ENCODE measurements at regions not wholly inside any gene's neighbourhood (a gene's known extent, or its start where the extent isn't known, plus 50 kb on each side); places are given as distances from the start of the nearest gene placed in this dataset.
"Not testable (repeated sequence)": the region's sequence is repeated elsewhere in the genome, so short reads cannot be mapped to it uniquely, and the experiment has no call there.

DNA sequence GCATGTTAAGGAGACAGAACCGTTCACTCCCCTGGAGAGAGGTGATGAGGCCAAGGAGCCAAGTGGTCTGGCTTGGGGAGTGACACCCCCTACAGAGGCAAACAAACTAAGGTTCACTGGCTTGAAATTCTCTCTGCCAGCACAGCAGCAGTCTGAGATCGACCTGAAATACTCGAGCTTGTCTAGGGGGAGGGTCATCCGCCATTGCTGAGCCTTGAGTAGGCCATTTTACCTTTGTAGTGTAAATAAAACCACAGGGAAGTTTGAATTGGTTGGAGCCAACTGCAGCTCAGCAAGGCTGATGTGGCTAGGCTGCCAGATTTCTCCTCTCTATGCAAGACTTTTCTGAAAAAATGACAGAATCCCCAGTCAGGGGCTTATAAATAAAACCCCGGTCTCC lies 52.9 kb downstream of the CDY2B start:
- not testable (repeated sequence) for H3K79me2 ChIP-seq (ENCODE audit: low read length); H3K9ac ChIP-seq (ENCODE audit: low read length); H3K27ac ChIP-seq (ENCODE audit: low read length); H3K4me1 ChIP-seq (ENCODE audit: low read length); H3K4me2 ChIP-seq (ENCODE audit: low read length); H3K9me3 ChIP-seq (ENCODE audit: insufficient read depth, low read length); H3K4me3 ChIP-seq (ENCODE audit: low read length); H3K27me3 ChIP-seq (ENCODE audit: low read depth, low read length); H3K36me3 ChIP-seq (replicated peaks; ENCODE audit: low read depth, low read length); H2AFZ ChIP-seq (ENCODE audit: low read depth, low read length); H4K20me1 ChIP-seq (ENCODE audit: insufficient read depth, low read length)

DNA sequence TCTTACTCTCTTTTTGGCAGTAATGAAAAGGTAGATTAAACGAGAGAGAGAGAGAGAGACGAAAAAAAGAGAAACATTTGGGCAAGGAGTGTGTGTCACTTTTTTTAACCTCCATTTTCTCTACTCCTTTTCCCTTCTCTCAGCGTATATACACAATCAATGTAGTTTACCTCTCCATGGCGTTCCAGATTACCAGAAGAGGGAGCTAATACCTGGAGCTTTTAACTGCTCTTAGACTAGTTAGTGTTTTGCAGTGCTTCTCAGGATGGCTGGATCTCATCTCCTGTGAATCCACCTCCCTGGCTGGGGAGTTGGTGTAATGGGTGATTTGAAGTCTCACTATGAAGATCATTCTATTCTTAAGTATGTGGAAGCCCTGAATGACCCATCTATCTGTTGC lies 60.3 kb downstream of the CDY2B start:
- not testable (repeated sequence) for H2AFZ ChIP-seq (ENCODE audit: low read depth, low read length); H3K36me3 ChIP-seq (replicated peaks; ENCODE audit: low read depth, low read length); H4K20me1 ChIP-seq (ENCODE audit: insufficient read depth, low read length); H3K79me2 ChIP-seq (ENCODE audit: low read length); H3K9me3 ChIP-seq (ENCODE audit: insufficient read depth, low read length); H3K27ac ChIP-seq (ENCODE audit: low read length); H3K4me1 ChIP-seq (ENCODE audit: low read length); H3K27me3 ChIP-seq (ENCODE audit: low read depth, low read length); H3K4me2 ChIP-seq (ENCODE audit: low read length); H3K9ac ChIP-seq (ENCODE audit: low read length); H3K4me3 ChIP-seq (ENCODE audit: low read length)

DNA sequence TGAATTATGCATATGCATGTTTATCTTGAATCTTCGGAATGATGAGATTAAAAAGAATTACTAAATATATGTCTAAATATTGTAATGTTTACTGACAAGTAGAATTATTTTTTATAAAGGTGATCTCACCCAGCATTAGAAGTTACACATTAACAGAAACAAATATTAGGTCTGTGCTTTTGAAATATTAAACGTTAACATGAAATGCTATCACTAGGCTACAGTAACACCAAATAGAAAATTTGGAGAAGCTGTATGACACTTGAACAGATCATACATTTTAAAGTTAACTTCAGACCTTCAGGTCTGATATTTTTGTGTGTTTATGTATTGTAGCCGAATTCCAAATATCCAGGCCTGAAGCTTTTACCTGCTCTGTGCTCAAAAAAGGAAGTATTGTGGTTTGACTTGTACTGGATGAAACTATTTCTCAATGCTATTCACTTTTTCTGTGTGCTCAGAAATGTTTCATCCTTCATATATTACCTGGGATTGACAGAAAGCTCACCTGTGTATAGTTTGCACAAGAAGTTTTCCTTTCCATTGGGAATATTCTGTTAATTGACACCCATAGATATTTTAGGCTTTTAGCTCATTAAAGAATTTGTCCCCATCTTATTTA lies 60.9 kb downstream of the CDY2B start:
- H2AFZ ChIP-seq (ENCODE audit: low read depth, low read length); H3K4me2 ChIP-seq (ENCODE audit: low read length); H4K20me1 ChIP-seq (ENCODE audit: insufficient read depth, low read length); H3K27me3 ChIP-seq (ENCODE audit: low read depth, low read length); H3K79me2 ChIP-seq (ENCODE audit: low read length); H3K9ac ChIP-seq (ENCODE audit: low read length); H3K4me1 ChIP-seq (ENCODE audit: low read length); H3K27ac ChIP-seq (ENCODE audit: low read length); H3K4me3 ChIP-seq (ENCODE audit: low read length); H3K36me3 ChIP-seq (replicated peaks; ENCODE audit: low read depth, low read length); H3K9me3 ChIP-seq (ENCODE audit: insufficient read depth, low read length): not testable (repeated sequence)

DNA sequence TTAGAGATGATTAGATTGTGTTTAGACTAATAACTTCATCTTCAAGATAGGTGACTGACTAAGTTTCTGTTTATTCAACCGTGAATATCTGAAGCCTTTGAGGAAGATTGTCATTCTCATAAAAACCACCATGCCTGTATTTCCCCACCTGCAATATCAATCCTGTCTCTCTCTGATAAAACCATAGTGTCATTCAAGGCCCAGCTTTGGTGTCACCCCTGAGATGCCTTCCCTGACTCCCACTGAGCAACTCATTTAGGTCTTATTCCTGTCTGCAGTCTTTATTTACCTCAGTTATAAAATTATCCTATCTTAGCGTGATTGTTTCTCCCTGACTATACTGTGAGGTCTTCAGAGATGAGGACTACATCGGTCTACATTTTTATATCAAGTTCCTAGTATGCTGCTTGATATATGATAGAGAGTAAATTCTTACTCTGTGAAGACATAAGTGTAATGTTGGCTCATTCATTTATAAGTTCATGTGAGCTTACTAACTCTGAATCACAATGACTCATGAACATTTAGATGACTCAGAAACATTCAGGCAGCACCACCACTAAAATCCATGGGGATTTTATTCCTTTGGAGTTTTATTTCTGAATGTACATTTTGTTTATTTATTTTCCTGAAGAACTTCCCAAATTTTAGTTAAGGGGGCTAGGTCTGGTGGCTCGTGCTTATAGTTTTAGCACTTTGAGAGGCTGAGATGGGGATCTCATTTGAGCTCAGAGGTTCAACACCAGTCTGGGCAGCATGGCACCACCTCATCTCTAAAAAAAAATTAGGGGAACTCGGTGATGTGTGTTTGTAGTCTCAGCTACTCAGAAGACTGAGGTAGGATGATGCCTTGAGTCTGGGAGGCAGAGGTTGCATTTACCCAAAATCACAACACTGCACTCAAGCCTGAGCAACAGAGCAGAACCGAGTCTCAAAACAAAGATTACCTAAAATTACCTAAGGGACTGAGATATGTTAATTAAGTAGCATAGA lies 62.6 kb downstream of the CDY2B start:
- not testable (repeated sequence) for H3K27ac ChIP-seq (ENCODE audit: low read length)

DNA sequence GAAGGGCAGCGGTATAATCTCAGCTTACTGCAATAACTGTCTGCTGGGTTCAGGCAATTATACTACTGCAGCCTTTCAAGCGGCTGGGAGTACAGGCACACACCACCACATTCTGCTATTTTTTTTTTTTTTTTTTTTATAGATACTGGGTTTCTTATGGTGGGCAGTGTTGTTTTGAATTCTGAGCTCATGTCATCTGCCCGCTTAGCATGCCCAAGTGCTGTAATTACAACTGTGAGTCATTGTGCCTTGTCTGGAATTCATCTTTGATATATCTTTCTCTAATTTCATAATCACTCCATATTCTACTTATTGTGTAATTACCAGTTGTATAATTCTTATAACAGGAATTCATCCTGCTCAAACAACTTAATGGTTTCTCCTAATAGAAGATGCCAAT lies 67.4 kb downstream of the CDY2B start:
- not testable (repeated sequence) for H4K20me1 ChIP-seq (ENCODE audit: insufficient read depth, low read length); H3K27me3 ChIP-seq (ENCODE audit: low read depth, low read length); H3K27ac ChIP-seq (ENCODE audit: low read length); H3K4me3 ChIP-seq (ENCODE audit: low read length); H3K9me3 ChIP-seq (ENCODE audit: insufficient read depth, low read length); H3K4me1 ChIP-seq (ENCODE audit: low read length); H3K9ac ChIP-seq (ENCODE audit: low read length); H2AFZ ChIP-seq (ENCODE audit: low read depth, low read length); H3K79me2 ChIP-seq (ENCODE audit: low read length); H3K4me2 ChIP-seq (ENCODE audit: low read length); H3K36me3 ChIP-seq (replicated peaks; ENCODE audit: low read depth, low read length)

More for the DNA sequence above, 62.6 kb downstream of the CDY2B start:
- H3K4me3 ChIP-seq (ENCODE audit: low read length); H3K4me2 ChIP-seq (ENCODE audit: low read length); H3K36me3 ChIP-seq (replicated peaks; ENCODE audit: low read depth, low read length); H3K4me1 ChIP-seq (ENCODE audit: low read length); H3K9me3 ChIP-seq (ENCODE audit: insufficient read depth, low read length); H3K9ac ChIP-seq (ENCODE audit: low read length); H2AFZ ChIP-seq (ENCODE audit: low read depth, low read length); H4K20me1 ChIP-seq (ENCODE audit: insufficient read depth, low read length); H3K79me2 ChIP-seq (ENCODE audit: low read length); H3K27me3 ChIP-seq (ENCODE audit: low read depth, low read length): not testable (repeated sequence)

DNA sequence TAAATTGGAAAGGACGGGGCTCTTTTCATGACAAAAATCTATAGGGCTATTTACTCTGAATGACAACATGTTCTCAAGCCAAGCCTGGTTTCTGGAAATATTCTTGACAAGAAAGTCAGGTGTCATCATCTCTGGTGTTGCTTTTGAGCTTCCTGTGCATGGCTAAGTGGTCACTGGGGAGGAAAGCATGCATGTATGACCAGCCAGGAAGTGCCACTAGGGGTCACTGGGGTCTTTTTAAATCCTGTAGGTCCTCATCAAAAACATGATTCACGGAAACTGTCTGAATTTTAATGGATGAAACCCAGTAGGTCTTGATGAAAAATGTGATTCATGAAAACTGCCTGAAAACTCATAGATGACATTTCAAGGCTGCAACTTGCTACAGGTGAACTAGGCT lies 80.1 kb downstream of the CDY2B start:
- not testable (repeated sequence) for H3K9ac ChIP-seq (ENCODE audit: low read length); H3K9me3 ChIP-seq (ENCODE audit: insufficient read depth, low read length); H3K79me2 ChIP-seq (ENCODE audit: low read length); H3K27me3 ChIP-seq (ENCODE audit: low read depth, low read length); H2AFZ ChIP-seq (ENCODE audit: low read depth, low read length); H3K4me1 ChIP-seq (ENCODE audit: low read length); H3K36me3 ChIP-seq (replicated peaks; ENCODE audit: low read depth, low read length); H3K4me2 ChIP-seq (ENCODE audit: low read length); H3K27ac ChIP-seq (ENCODE audit: low read length); H4K20me1 ChIP-seq (ENCODE audit: insufficient read depth, low read length); H3K4me3 ChIP-seq (ENCODE audit: low read length)

DNA sequence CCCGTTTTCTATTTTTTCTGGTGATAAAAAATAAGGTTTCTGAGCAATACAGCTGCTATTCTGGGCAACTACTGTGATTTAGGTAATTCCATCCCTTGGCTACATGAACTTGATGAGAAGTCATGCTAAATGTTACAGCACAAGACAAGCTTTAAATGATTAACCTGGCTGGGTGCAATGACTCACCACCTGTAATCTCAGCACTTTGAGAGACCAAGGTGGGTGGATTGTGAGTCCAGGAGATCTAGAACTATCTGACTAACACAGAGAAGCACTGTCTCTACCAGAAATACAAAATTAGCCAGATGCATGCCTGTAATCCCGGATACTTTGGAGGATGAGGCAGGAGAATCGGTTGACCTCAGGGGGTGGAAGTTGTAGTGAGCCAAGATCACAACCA lies 92.8 kb downstream of the CDY2B start:
- H3K79me2 ChIP-seq (ENCODE audit: low read length); H3K27me3 ChIP-seq (ENCODE audit: low read depth, low read length); H3K36me3 ChIP-seq (replicated peaks; ENCODE audit: low read depth, low read length); H4K20me1 ChIP-seq (ENCODE audit: insufficient read depth, low read length); H3K27ac ChIP-seq (ENCODE audit: low read length); H2AFZ ChIP-seq (ENCODE audit: low read depth, low read length); H3K4me3 ChIP-seq (ENCODE audit: low read length); H3K4me2 ChIP-seq (ENCODE audit: low read length); H3K9ac ChIP-seq (ENCODE audit: low read length); H3K9me3 ChIP-seq (ENCODE audit: insufficient read depth, low read length); H3K4me1 ChIP-seq (ENCODE audit: low read length): not testable (repeated sequence)

DNA sequence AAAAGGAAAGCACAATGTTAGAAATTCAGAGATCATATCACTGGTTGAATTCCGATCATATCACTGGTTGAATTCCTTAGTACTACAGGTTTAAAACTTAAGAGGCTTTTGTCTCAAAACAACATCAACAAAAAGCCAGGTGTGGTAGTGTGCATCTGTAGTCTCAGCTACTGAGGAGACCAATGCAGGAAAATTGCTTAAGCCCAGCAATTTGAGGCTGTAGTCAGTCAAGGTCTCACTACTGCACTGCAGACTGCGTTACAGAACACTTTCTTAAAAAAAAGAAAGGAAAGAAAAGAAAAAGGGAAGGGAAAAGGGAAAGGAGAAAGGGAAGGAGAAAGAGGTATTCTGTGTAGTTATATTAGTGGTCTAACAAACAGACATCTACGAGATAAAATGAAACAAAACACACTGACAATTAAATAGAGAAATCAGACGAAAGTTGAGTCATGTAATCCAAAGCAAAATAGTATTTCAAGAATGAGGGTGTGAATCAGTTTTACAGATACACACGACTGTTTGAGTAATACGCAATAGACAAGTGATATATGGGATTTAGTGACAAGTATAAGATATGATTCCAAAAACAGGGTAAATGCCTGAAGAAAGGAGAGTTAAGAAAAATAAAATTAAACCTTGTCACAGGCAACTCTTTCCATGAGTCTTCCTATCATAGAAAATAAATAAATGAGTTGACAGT lies 113.9 kb downstream of the CDY2B start:
- H4K20me1 ChIP-seq (ENCODE audit: insufficient read depth, low read length); H3K4me1 ChIP-seq (ENCODE audit: low read length); H3K9me3 ChIP-seq (ENCODE audit: insufficient read depth, low read length); H3K9ac ChIP-seq (ENCODE audit: low read length); H3K27ac ChIP-seq (ENCODE audit: low read length); H2AFZ ChIP-seq (ENCODE audit: low read depth, low read length); H3K4me3 ChIP-seq (ENCODE audit: low read length); H3K4me2 ChIP-seq (ENCODE audit: low read length); H3K27me3 ChIP-seq (ENCODE audit: low read depth, low read length); H3K36me3 ChIP-seq (replicated peaks; ENCODE audit: low read depth, low read length); H3K79me2 ChIP-seq (ENCODE audit: low read length): not testable (repeated sequence)

DNA sequence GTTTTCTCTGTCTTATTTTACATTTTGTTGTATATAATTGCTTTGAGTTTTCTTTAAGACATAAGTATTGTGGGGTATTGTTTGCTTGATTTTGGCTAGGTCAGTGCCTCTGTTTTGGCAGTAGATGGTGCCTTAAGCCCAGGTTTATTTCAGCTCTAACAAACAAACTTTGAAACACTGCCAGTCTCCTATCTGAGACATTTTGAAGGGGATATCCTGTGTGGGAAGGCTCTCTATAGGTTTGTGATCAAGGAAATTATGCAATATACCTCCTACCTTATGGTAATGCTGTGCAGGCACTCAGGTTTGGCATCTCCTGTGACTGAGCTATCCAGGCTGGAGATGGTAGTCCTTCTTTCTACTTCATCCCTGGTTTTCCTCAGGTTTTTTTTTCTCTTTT lies 120.8 kb downstream of the CDY2B start:
- not testable (repeated sequence) for H3K79me2 ChIP-seq (ENCODE audit: low read length); H4K20me1 ChIP-seq (ENCODE audit: insufficient read depth, low read length); H3K9ac ChIP-seq (ENCODE audit: low read length); H3K36me3 ChIP-seq (replicated peaks; ENCODE audit: low read depth, low read length); H2AFZ ChIP-seq (ENCODE audit: low read depth, low read length); H3K9me3 ChIP-seq (ENCODE audit: insufficient read depth, low read length); H3K4me3 ChIP-seq (ENCODE audit: low read length); H3K4me2 ChIP-seq (ENCODE audit: low read length); H3K4me1 ChIP-seq (ENCODE audit: low read length); H3K27me3 ChIP-seq (ENCODE audit: low read depth, low read length); H3K27ac ChIP-seq (ENCODE audit: low read length)
